ENCODE measurements at regions not wholly inside any gene's neighbourhood (a gene's known extent, or its start where the extent isn't known, plus 50 kb on each side); places are given as distances from the start of the nearest gene placed in this dataset.

DNA sequence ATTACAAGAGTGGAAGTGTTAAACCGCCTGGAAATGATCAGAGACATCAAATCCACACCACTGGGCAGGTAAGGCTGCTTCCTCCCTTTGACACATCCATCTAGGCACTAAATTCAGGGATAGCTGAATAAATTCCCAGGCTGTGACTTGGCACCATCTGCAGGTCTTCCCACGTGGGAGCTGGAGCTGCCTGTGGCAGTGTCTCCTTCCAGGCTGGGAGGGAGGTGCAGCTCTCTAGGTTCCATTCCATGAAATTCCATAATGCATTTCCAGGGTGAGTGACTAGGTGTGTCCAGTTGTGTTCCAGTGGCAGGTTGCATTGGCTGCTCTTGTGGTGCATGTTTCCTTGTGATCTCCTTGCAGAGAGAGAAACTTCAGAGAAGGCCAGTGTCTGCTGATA, 188.9 kb upstream of the CXCR4 start:
- Histone ChIP-seq H3K36me3 (ENCODE audit: insufficient read depth, low read length, poor library complexity, severe bottlenecking) (no peaks in the 10 kb centered on the region), H3K27ac (ENCODE audit: low read depth, low read length, poor library complexity, severe bottlenecking) (no peak overlapping the region), H3K4me1 (ENCODE audit: insufficient read depth, low read length, poor library complexity, severe bottlenecking) (no peaks in the 10 kb centered on the region), H3K9me3 (ENCODE audit: low read depth, low read length, poor library complexity, severe bottlenecking) (no peaks in the 10 kb centered on the region), H3K4me3 (ENCODE audit: low read depth, low read length, poor library complexity, severe bottlenecking) (no peak overlapping the region), H3K27me3 (replicated peaks; ENCODE audit: insufficient read depth, low read depth, low read length, poor library complexity) (peaks cover 12% of the 10 kb centered on the region)
- DNase-seq (ENCODE audit: low spot score) = no peak
- POLR2A ChIA-PET (ENCODE audit: low non-redundant PET) = no interaction called here
- BruUV-seq (replicated peaks) = no TSS peak
- CTCF ChIA-PET = no interaction called here
- intact Hi-C loops (cut with micrococcal nuclease; ENCODE audit: unreplicated experiment) = no loop called here
- TF ChIP-seq, protein P1, sequence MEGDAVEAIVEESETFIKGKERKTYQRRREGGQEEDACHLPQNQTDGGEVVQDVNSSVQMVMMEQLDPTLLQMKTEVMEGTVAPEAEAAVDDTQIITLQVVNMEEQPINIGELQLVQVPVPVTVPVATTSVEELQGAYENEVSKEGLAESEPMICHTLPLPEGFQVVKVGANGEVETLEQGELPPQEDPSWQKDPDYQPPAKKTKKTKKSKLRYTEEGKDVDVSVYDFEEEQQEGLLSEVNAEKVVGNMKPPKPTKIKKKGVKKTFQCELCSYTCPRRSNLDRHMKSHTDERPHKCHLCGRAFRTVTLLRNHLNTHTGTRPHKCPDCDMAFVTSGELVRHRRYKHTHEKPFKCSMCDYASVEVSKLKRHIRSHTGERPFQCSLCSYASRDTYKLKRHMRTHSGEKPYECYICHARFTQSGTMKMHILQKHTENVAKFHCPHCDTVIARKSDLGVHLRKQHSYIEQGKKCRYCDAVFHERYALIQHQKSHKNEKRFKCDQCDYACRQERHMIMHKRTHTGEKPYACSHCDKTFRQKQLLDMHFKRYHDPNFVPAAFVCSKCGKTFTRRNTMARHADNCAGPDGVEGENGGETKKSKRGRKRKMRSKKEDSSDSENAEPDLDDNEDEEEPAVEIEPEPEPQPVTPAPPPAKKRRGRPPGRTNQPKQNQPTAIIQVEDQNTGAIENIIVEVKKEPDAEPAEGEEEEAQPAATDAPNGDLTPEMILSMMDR (conservative IDR thresholded peaks at IDR 0.05; ENCODE audit: low read depth, low read length) = no peak
- TF ChIP-seq EZH2 (IDR thresholded peaks at IDR 0.05; ENCODE audit: borderline replicate concordance, low read depth, low read length, poor library complexity, severe bottlenecking) = no peak

DNA sequence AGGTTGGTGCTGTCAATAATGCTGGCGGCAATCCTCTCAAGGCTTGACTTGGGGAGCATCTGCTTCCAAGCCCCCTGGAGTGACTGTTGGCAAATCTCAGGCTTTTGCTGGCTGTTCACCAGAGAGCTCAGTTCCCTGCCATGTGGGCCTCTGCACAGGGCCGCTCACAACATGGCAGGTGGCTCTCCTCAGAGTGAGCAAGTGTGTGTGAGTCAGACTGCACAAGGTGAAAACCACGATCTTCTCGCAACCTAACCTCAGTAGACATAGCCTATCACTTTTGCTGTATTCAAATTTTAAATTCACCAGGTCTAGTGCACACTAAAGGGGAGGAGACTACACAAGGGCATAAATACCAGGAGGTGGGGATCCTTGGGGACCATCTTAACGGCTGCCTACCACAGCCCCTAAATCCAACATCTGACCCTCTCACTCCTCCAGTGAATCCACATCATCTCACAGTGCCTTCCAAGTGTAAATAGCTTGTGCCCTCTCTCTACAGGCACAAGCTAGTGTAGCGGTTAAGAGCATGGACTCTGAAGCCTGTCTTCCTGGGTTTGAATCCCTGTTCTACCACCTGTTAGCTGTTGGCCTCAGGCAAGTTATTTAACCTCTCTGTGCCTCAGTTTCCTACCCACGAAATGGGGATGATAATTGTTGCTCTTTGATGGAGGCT, 187.7 kb upstream of the CXCR4 start:
- no peak for TF ChIP-seq EZH2 (IDR thresholded peaks at IDR 0.05; ENCODE audit: borderline replicate concordance, low read depth, low read length, poor library complexity, severe bottlenecking)
- TF ChIP-seq, protein P1 (conservative IDR thresholded peaks at IDR 0.05; ENCODE audit: low read depth, low read length) = no peak
- no TSS peak for BruUV-seq (replicated peaks)
- H3K4me3 ChIP-seq (ENCODE audit: low read depth, low read length, poor library complexity, severe bottlenecking) = no peak overlapping the region
- H3K27me3 ChIP-seq (replicated peaks; ENCODE audit: insufficient read depth, low read depth, low read length, poor library complexity) = peaks cover 9% of the 10 kb centered on the region
- H3K9me3 ChIP-seq (ENCODE audit: low read depth, low read length, poor library complexity, severe bottlenecking) = no peaks in the 10 kb centered on the region
- DNase-seq (ENCODE audit: low spot score) = peak; percentile 5
- H3K36me3 ChIP-seq (ENCODE audit: insufficient read depth, low read length, poor library complexity, severe bottlenecking) = no peaks in the 10 kb centered on the region
- ChIA-PET POLR2A (ENCODE audit: low non-redundant PET) (no interaction called here), CTCF (no interaction called here)
- H3K4me1 ChIP-seq (ENCODE audit: insufficient read depth, low read length, poor library complexity, severe bottlenecking) = no peaks in the 10 kb centered on the region
- intact Hi-C loops (cut with micrococcal nuclease; ENCODE audit: unreplicated experiment) = no loop called here
- H3K27ac ChIP-seq (ENCODE audit: low read depth, low read length, poor library complexity, severe bottlenecking) = no peak overlapping the region

DNA sequence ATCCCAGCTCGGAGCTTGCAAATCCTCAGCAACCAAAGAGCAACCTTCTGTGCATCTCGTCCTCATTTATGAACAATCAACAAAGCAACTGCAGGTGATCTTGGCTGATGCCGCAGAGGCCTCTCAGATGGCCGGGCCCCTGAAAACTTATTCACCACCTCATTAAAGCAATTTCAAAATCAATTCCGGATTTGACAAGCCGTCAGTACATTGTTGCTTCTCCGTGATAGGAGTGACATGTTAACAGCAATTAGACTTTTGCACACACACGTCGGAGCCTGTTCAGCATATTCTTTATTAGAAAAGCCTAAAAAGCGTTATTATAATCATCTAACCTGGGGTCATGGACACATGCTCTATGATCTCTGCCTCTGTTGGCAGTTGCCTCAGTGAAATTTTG, 183.1 kb upstream of the CXCR4 start:
- CTCF ChIA-PET = no interaction called here
- no peaks in the 10 kb centered on the region for H3K9me3 ChIP-seq (ENCODE audit: low read depth, low read length, poor library complexity, severe bottlenecking)
- no peaks in the 10 kb centered on the region for H3K36me3 ChIP-seq (ENCODE audit: insufficient read depth, low read length, poor library complexity, severe bottlenecking)
- POLR2A ChIA-PET (ENCODE audit: low non-redundant PET) = no interaction called here
- no peak overlapping the region for H3K27ac ChIP-seq (ENCODE audit: low read depth, low read length, poor library complexity, severe bottlenecking)
- peaks cover 9% of the 10 kb centered on the region for H3K27me3 ChIP-seq (replicated peaks; ENCODE audit: insufficient read depth, low read depth, low read length, poor library complexity)
- H3K4me1 ChIP-seq (ENCODE audit: insufficient read depth, low read length, poor library complexity, severe bottlenecking) = no peaks in the 10 kb centered on the region
- no TSS peak for BruUV-seq (replicated peaks)
- DNase-seq (ENCODE audit: low spot score) = no peak
- intact Hi-C loops (cut with micrococcal nuclease; ENCODE audit: unreplicated experiment) = no loop called here
- no peak for TF ChIP-seq EZH2 (IDR thresholded peaks at IDR 0.05; ENCODE audit: borderline replicate concordance, low read depth, low read length, poor library complexity, severe bottlenecking)
- TF ChIP-seq, protein P1 (conservative IDR thresholded peaks at IDR 0.05; ENCODE audit: low read depth, low read length) = no peak
- H3K4me3 ChIP-seq (ENCODE audit: low read depth, low read length, poor library complexity, severe bottlenecking) = no peak overlapping the region
